Head of caudate nucleus (tissue), 42 donors: ENCODE measurements at regions not wholly inside any gene's neighbourhood (a gene's known extent, or its start where the extent isn't known, plus 50 kb on each side); places are given as distances from the start of the nearest gene placed in this dataset.

Experiments used
- DNase-seq, 42 donors: peaks; one replicate each; pipeline versions ENCODE4 v3.0.0 to v3.0.0-alpha.2; 2020 to 2021; ENCODE audit warnings: mixed read lengths in 7 of 42
- intact Hi-C: fragments of 100-400 bp; cut with DNase I; formaldehyde crosslinking; loops from one replicate; pipeline ENCODE4 v1.15.0; 2022

GRCh38 chr18:24530630-24531111 lies 70.2 kb downstream of the HRH4 start:
- peak in 40 of 42 donors; percentile 12 to 85 (median 58) for DNase-seq
- intact Hi-C loops: no loop called here

GRCh38 chr18:24534271-24534670 lies 73.8 kb downstream of the HRH4 start:
- no peak for DNase-seq
- intact Hi-C loops: no loop called here

GRCh38 chr18:24534737-24535136 lies 74.3 kb downstream of the HRH4 start:
- intact Hi-C loops: no loop called here
- no peak for DNase-seq

GRCh38 chr18:24535527-24536295 lies 75.3 kb downstream of the HRH4 start:
- intact Hi-C loops: no loop called here
- DNase-seq: no peak

- DNase-seq: no peak
- intact Hi-C loops: no loop called here
These were observed 75.9 kb downstream of the HRH4 start for GRCh38 chr18:24536326-24536725.

GRCh38 chr18:24536834-24537233 lies 76.4 kb downstream of the HRH4 start:
- intact Hi-C loops: no loop called here
- DNase-seq: no peak

- DNase-seq: no peak
- intact Hi-C loops: no loop called here
These were observed 78.2 kb downstream of the HRH4 start for GRCh38 chr18:24538414-24539264.

GRCh38 chr18:24539866-24540617 lies 79.6 kb downstream of the HRH4 start:
- DNase-seq: no peak

GRCh38 chr18:24540896-24541295 lies 80.5 kb downstream of the HRH4 start:
- intact Hi-C loops: no loop called here
- no peak for DNase-seq

More at GRCh38 chr18:24539866-24540617, 79.6 kb downstream of the HRH4 start:
- intact Hi-C loops: no loop called here

GRCh38 chr18:24543086-24543794 lies 82.8 kb downstream of the HRH4 start:
- intact Hi-C loops: no loop called here
- no peak for DNase-seq

GRCh38 chr18:24543795-24544498 lies 83.5 kb downstream of the HRH4 start:
- peak in 1 of 42 donors; percentile 19 for DNase-seq
- intact Hi-C loops: no loop called here

- intact Hi-C loops: no loop called here
- DNase-seq: no peak
These were observed 84.5 kb downstream of the HRH4 start for GRCh38 chr18:24544949-24545348.

GRCh38 chr18:24545651-24546050 lies 85.2 kb downstream of the HRH4 start:
- intact Hi-C loops: no loop called here
- no peak for DNase-seq

GRCh38 chr18:24546307-24546706 lies 85.9 kb downstream of the HRH4 start:
- intact Hi-C loops: no loop called here
- DNase-seq: no peak

- intact Hi-C loops: no loop called here
- DNase-seq: no peak
These were observed 88.1 kb downstream of the HRH4 start for GRCh38 chr18:24548583-24548982.

- intact Hi-C loops: no loop called here
- no peak for DNase-seq
These were observed 91.8 kb downstream of the HRH4 start for GRCh38 chr18:24552218-24552617.

GRCh38 chr18:24553571-24554285 lies 93.3 kb downstream of the HRH4 start:
- intact Hi-C loops: no loop called here
- DNase-seq: no peak

- intact Hi-C loops: no loop called here
These were observed 98.0 kb downstream of the HRH4 start for GRCh38 chr18:24558403-24558802.

More at GRCh38 chr18:24558403-24558802, 98.0 kb downstream of the HRH4 start:
- DNase-seq: no peak
